ENCODE measurements at regions not wholly inside any gene's neighbourhood (a gene's known extent, or its start where the extent isn't known, plus 50 kb on each side); places are given as distances from the start of the nearest gene placed in this dataset.

GRCh38 chr12:124466216-124467128 lies 100.9 kb downstream of the NCOR2 start:
- TF ChIP-seq, protein P1, sequence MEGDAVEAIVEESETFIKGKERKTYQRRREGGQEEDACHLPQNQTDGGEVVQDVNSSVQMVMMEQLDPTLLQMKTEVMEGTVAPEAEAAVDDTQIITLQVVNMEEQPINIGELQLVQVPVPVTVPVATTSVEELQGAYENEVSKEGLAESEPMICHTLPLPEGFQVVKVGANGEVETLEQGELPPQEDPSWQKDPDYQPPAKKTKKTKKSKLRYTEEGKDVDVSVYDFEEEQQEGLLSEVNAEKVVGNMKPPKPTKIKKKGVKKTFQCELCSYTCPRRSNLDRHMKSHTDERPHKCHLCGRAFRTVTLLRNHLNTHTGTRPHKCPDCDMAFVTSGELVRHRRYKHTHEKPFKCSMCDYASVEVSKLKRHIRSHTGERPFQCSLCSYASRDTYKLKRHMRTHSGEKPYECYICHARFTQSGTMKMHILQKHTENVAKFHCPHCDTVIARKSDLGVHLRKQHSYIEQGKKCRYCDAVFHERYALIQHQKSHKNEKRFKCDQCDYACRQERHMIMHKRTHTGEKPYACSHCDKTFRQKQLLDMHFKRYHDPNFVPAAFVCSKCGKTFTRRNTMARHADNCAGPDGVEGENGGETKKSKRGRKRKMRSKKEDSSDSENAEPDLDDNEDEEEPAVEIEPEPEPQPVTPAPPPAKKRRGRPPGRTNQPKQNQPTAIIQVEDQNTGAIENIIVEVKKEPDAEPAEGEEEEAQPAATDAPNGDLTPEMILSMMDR (IDR thresholded peaks at IDR 0.05) = no peak
- Histone ChIP-seq H3K4me3 (no peak overlapping the region), H3K27me3 (no peaks in the 10 kb centered on the region), H3K27ac (no peak overlapping the region), H3K36me3 (peaks cover 27 to 77% (median 64%) of the 10 kb centered on the region in 3 donors), H3K9me3 (no peaks in the 10 kb centered on the region), H3K4me1 (peaks cover 0 to 3% (median 0%) of the 10 kb centered on the region in 4 donors)
- peak in 1 of 2 donors; percentile 74 for DNase-seq
- intact Hi-C loops (cut with DNase I; ENCODE audit: low total_unique reads) = no loop called here

DNA sequence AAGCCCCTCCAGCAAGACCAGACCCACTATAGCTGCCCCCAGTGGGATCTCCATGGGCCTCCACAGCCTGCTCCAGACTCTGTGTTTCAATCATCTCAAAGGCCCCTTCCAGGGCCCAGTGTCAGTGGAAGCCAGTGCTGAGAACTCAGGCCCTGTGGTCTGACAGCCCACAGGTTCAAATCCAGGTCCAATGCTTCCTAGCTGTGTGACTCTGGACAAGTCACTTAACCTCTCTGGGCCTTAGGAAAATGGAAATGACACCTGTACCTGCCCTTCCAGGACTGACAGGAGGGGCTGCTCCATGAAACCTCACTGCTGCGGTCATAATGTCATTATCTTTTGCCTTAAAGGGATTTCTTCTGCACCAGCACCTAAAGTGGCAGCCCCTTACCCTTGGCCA lies 101.9 kb downstream of the NCOR2 start:
- TF ChIP-seq, protein P1 (IDR thresholded peaks at IDR 0.05) = no peak
- intact Hi-C loops (cut with DNase I; ENCODE audit: low total_unique reads) = no loop called here
- Histone ChIP-seq H3K4me1 (peaks cover 0 to 3% (median 0%) of the 10 kb centered on the region in 4 donors), H3K36me3 (peaks cover 21 to 77% (median 54%) of the 10 kb centered on the region in 3 donors), H3K27me3 (no peaks in the 10 kb centered on the region), H3K4me3 (no peak overlapping the region), H3K27ac (no peak overlapping the region), H3K9me3 (no peaks in the 10 kb centered on the region)
- no peak for DNase-seq

DNA sequence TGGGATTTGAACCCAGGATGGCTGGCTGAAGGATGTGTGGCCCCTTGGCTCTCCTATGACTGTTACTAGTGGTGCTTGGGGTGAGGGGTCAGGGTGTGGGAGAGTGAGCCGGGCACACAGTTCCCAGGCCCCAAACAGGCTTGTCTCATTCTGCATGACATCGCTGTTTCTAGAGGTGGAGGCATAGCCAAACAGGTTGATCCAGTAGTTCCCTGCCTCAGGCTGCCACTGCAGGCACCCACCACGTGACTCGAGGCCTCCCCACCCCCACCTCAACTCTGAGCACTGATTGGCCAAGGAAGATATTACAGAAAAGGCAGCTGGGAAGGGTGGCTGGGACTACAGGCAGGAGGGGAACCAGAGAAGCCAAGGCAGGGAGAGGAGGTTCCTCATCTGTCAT lies 102.6 kb downstream of the NCOR2 start:
- Histone ChIP-seq H3K9me3 (no peaks in the 10 kb centered on the region), H3K36me3 (peaks cover 20 to 77% (median 58%) of the 10 kb centered on the region in 3 donors), H3K4me3 (no peak overlapping the region), H3K27me3 (no peaks in the 10 kb centered on the region), H3K4me1 (peaks cover 0 to 3% (median 0%) of the 10 kb centered on the region in 4 donors), H3K27ac (no peak overlapping the region)
- DNase-seq = no peak
- TF ChIP-seq, protein P1 (IDR thresholded peaks at IDR 0.05) = no peak
- intact Hi-C loops (cut with DNase I; ENCODE audit: low total_unique reads) = loop anchor here (5.0 kb wide), 1 partner anchor 32 kb away; no protein-coding TSS in a partner anchor

GRCh38 chr12:124464062-124464461 lies 103.3 kb downstream of the NCOR2 start:
- DNase-seq = no peak
- TF ChIP-seq, protein P1 (IDR thresholded peaks at IDR 0.05) = no peak
- no peak overlapping the region for H3K27ac ChIP-seq
- H3K4me3 ChIP-seq = no peak overlapping the region
- no peaks in the 10 kb centered on the region for H3K9me3 ChIP-seq
- no peaks in the 10 kb centered on the region for H3K27me3 ChIP-seq
- peaks cover 0 to 4% (median 0%) of the 10 kb centered on the region in 4 donors for H3K4me1 ChIP-seq
- H3K36me3 ChIP-seq = peaks cover 13 to 78% (median 58%) of the 10 kb centered on the region in 3 donors
- intact Hi-C loops (cut with DNase I; ENCODE audit: low total_unique reads) = loop anchor here (5.0 kb wide), 1 partner anchor 33 kb away; no protein-coding TSS in a partner anchor

GRCh38 chr12:124463341-124463921 lies 104.0 kb downstream of the NCOR2 start:
- Histone ChIP-seq H3K27ac (no peak overlapping the region), H3K4me1 (peaks cover 0 to 10% (median 5%) of the 10 kb centered on the region in 4 donors), H3K4me3 (no peak overlapping the region), H3K9me3 (no peaks in the 10 kb centered on the region), H3K27me3 (no peaks in the 10 kb centered on the region), H3K36me3 (peaks cover 13 to 79% (median 56%) of the 10 kb centered on the region in 3 donors)
- DNase-seq = no peak
- intact Hi-C loops (cut with DNase I; ENCODE audit: low total_unique reads) = loop anchor here (5.0 kb wide), 1 partner anchor 34 kb away; no protein-coding TSS in a partner anchor
- TF ChIP-seq, protein P1 (IDR thresholded peaks at IDR 0.05) = no peak

Measured in tibial artery (tissue), 4 donors.